GM12874 (cell line): ENCODE measurements at regions not wholly inside any gene's neighbourhood (a gene's known extent, or its start where the extent isn't known, plus 50 kb on each side); places are given as distances from the start of the nearest gene placed in this dataset.

Experiments used
- TF ChIP-seq, protein P1 (sequence below): IDR thresholded peaks from 2 replicates; pipeline ENCODE4 v1.5.1; 2011; ENCODE audit warnings: low read depth, mild to moderate bottlenecking, control low read depth, low read length, moderate library complexity; ENCODE audit not compliant: insufficient read depth

DNA sequence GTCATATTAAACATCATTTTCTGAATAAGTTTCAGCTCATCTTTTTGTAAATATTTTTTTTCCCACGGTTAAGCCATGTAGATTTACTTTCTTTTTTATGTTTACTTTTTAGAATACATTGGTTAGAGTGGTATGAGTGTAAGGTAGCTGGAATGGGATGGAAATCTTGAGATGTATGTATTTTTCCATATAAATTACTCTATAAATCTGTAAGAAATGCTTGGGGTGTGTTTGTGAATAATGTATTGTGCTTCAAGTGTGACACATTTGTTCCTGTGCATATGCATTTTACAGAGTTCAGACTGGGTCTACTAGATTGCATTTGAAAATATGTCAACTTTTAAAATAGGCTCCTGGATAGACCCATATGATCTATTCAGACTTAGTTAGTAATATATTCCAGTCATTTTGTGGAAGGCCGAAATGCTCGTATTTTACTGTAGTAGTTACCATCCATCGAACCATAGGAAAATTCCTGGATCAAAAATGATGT, 756.8 kb downstream of the RAPGEF2 start:
- TF ChIP-seq, protein P1, sequence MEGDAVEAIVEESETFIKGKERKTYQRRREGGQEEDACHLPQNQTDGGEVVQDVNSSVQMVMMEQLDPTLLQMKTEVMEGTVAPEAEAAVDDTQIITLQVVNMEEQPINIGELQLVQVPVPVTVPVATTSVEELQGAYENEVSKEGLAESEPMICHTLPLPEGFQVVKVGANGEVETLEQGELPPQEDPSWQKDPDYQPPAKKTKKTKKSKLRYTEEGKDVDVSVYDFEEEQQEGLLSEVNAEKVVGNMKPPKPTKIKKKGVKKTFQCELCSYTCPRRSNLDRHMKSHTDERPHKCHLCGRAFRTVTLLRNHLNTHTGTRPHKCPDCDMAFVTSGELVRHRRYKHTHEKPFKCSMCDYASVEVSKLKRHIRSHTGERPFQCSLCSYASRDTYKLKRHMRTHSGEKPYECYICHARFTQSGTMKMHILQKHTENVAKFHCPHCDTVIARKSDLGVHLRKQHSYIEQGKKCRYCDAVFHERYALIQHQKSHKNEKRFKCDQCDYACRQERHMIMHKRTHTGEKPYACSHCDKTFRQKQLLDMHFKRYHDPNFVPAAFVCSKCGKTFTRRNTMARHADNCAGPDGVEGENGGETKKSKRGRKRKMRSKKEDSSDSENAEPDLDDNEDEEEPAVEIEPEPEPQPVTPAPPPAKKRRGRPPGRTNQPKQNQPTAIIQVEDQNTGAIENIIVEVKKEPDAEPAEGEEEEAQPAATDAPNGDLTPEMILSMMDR = no peak

DNA sequence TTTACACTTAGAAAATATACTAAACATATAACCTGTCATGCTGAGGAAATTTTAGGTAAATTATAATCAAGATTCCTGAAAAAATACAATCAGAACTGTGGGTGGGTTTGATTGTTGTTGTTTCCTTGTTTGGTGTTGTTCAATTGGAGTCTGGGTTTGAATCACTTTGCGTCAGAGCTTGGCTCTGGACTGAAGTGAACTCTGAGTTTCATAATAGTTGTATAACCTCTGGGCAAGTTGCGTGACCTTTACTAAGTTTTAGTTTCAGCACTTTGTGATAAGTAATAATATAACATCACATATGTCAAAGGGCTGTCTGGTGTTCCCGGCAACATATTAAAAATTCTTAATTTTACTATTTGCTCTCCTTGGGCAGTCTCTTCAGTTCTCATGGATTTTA, 758.1 kb downstream of the RAPGEF2 start:
- TF ChIP-seq, protein P1 = no peak

DNA sequence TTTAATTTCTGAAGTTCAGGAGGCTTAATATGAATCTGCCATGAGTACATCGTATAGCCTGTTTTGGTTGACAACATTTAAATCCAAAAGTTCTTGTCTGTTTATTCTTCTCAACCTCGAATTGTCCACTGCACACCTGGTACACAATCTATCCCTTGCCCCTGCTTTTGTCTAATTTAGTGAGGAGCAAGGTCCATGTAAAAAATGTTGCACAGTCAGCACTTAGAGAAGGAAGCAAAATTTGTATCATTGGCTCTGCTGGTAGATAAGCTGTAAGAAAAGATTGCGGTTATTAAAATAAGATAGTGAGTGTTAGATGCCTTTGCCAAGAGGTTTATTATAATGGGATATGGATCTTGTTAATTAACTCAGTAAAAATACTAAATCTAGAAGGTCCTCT, 761.5 kb downstream of the RAPGEF2 start:
- TF ChIP-seq, protein P1 = no peak

DNA sequence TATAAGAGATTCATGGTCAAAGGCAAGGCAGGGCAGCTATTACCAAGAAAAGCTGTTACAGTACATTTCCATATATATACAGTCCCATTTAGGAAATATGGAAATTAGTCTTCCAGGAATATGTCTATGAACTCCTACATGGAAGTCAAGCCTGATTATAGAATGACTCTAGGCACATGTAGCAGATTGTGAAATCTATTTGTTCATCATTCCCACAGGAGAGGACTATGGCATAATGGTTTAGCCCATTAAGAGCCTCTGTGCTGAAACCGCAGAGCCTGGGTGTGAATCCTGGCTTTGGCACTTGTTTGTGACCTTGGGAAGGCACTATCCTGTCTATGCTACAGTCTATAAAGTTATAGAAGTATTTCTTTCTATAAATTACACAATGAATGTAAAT, 764.8 kb downstream of the RAPGEF2 start:
- TF ChIP-seq, protein P1 = no peak

DNA sequence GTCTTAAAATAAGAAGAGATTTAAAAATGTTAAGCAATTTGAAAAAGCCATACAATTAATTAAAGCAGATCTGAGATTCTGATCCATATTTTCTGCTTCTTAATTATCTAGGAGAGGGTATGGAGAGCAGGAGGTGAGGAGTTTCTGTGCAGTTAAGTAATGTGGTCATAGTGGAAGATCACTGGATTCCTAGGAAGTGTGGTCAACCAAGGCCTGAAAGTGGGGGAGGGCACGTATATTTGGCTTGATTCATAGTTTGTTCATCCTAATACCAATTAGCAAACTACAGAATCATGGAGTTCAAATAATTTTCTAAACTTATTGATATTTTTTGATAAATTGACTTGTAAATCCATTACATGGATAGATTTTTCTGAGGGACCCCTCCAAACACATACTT, 768.3 kb downstream of the RAPGEF2 start:
- TF ChIP-seq, protein P1 = no peak

DNA sequence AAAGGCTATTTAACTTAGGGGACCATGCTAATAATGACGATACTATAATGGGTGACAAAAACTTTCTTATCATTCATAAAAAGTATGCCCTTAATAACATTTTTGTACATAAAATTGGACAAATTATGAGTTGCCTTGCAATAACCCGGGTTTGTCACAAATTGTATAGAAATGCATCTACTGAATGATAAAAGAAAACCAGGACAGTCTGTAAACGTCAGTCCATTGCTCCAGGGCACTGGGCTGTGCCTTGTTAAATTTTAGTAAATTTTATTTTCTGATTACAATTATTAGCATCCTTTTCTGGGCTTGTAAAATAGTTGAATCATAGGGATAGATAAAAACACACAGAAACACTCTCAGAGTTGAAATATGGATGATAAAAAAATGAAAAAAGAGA, 778.3 kb downstream of the RAPGEF2 start:
- TF ChIP-seq, protein P1 = no peak

DNA sequence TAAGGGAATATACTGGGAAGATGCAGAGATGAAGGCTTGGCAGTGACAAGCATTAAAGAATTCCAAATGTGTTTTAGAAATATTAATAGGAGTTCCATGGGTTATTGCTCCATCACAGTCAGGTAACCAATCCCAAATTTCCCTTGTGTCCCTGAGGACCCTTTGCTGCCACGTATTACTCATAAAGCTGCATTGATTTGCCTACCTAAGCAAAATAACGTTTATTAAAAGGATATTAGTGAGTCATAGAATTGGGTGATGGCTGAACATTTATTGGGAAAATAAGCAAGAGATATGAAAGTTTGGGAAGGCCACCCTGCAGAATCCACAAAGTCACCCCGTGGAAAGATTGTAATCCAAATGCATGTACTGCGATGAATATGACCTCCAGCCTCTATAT, 782.1 kb downstream of the RAPGEF2 start:
- TF ChIP-seq, protein P1 = no peak
